K562 (cell line): ENCODE measurements at regions not wholly inside any gene's neighbourhood (a gene's known extent, or its start where the extent isn't known, plus 50 kb on each side); places are given as distances from the start of the nearest gene placed in this dataset.

Experiments
- ATAC-seq: fragments of 200-7000 bp; cut with Tn5 transposase; 3 replicates; pipeline ENCODE4 v1.9.1; 2020; ENCODE audit warnings: moderate library complexity
- BruUV-seq: library from RNA; stranded (reverse); fragments of 400-500 nt; replicated peaks from 2 replicates; lab custom pipeline; 2021; lab: Mats Ljungman, UMichigan
- CTCF ChIA-PET: fragments of 300-600 bp; formaldehyde crosslinking; extraction: SDS; loops from one replicate; lab custom pipeline; 2021; ENCODE audit warnings: low intra/inter-chr PET ratio; lab: Yijun Ruan, JAX
- POLR2A ChIA-PET: fragments of 300-600, 350-650 bp; sonication (Branson Sonifier 250); formaldehyde crosslinking; extraction: SDS; loops from one replicate; lab custom pipeline; 2021; ENCODE audit warnings: antibody characterized with exemption, inconsistent platforms; lab: Yijun Ruan, JAX
- DNase-seq, 4 experiments: peaks; one replicate each; pipeline versions ENCODE4 v3.0.0 to v3.0.0-alpha.2; 2011 to 2018; ENCODE audit warnings: low spot score in 3 of 4, mixed read lengths in 3 of 4; ENCODE audit errors: extremely low read depth in 1 of 4
- FAIRE-seq: peaks from 2 replicates; lab custom pipeline; 2011; peaks lifted over from hg19 to GRCh38; lab: Jason Lieb, UNC
- H2AFZ ChIP-seq: 2 replicates; pipeline ENCODE4 v1.6.0; 2011; ENCODE audit warnings: low read depth, low read length, control low read depth, inconsistent platforms
- H3K27ac ChIP-seq: fragments of 200-600 bp; 3 replicates; pipeline ENCODE4 v1.8.0; 2011; ENCODE audit warnings: low read depth, mild to moderate bottlenecking, control low read depth, inconsistent platforms, low read length, moderate library complexity, mixed read lengths; ENCODE audit errors: extremely low read depth
- H3K27me3 ChIP-seq, 2 experiments: fragments of 300-600 bp in 1 of 2; 2 replicates in 1 of 2; 3 replicates in 1 of 2; pipeline versions ENCODE4 v1.6.0 to v1.8.0; 2011; ENCODE audit warnings: inconsistent platforms in 2 of 2, low read length in 2 of 2, mild to moderate bottlenecking in 1 of 2, mixed read lengths in 1 of 2, moderate library complexity in 1 of 2; ENCODE audit not compliant: control insufficient read depth in 2 of 2, insufficient read depth in 2 of 2
- H3K36me3 ChIP-seq: fragments of 300-600 bp; 3 replicates; pipeline ENCODE4 v1.8.0; 2011; ENCODE audit warnings: mild to moderate bottlenecking, low read length, inconsistent platforms; ENCODE audit not compliant: control insufficient read depth, insufficient read depth
- H3K4me1 ChIP-seq, 2 experiments: fragments of 200-600 bp in 1 of 2; replicated peaks in 1 of 2; 2 replicates in 1 of 2; 3 replicates in 1 of 2; pipeline versions ENCODE4 v1.5.1 to v1.8.0; 2011; ENCODE audit warnings: inconsistent platforms in 2 of 2, low read length in 2 of 2, mild to moderate bottlenecking in 1 of 2, mixed read lengths in 1 of 2, moderate library complexity in 1 of 2; ENCODE audit not compliant: control insufficient read depth in 2 of 2, insufficient read depth in 2 of 2
- H3K4me2 ChIP-seq: 2 replicates; pipeline ENCODE4 v1.6.1; 2011; ENCODE audit warnings: low read length, control low read depth, inconsistent platforms, mixed read lengths; ENCODE audit not compliant: insufficient read depth
- H3K4me3 ChIP-seq: fragments of 200-600 bp; sonication (generic), shearing (Covaris generic); 2 replicates; pipeline ENCODE4 v1.5.1; 2016; ENCODE audit warnings: control low read depth, inconsistent platforms
- H3K79me2 ChIP-seq: fragments of 200-600 bp; 3 replicates; pipeline ENCODE4 v1.8.0; 2011; ENCODE audit warnings: low read length, inconsistent platforms; ENCODE audit not compliant: control insufficient read depth, insufficient read depth
- H3K9ac ChIP-seq, 2 experiments: 2 replicates each; pipeline versions ENCODE4 v1.6.0 to v1.6.1; 2011; ENCODE audit warnings: low read depth in 2 of 2, low read length in 2 of 2, control low read depth in 1 of 2, inconsistent platforms in 1 of 2, mild to moderate bottlenecking in 1 of 2, mixed read lengths in 1 of 2; ENCODE audit not compliant: insufficient read depth in 1 of 2
- H3K9me1 ChIP-seq: one replicate; pipeline ENCODE4 v1.6.0; 2011; ENCODE audit warnings: inconsistent platforms, mild to moderate bottlenecking, low read length, moderate library complexity; ENCODE audit not compliant: control insufficient read depth, insufficient read depth
- H3K9me3 ChIP-seq: replicated peaks from 2 replicates; pipeline ENCODE4 v1.5.1; 2011; ENCODE audit warnings: low read depth, low read length, inconsistent platforms; ENCODE audit not compliant: control insufficient read depth, insufficient read depth
- H4K20me1 ChIP-seq: replicated peaks from 2 replicates; pipeline ENCODE4 v1.6.1; 2011; ENCODE audit warnings: low read length, inconsistent platforms, mixed read lengths; ENCODE audit not compliant: control insufficient read depth, insufficient read depth
- CBFA2T3 ChIP-seq: fragments of 450-650 bp; IDR thresholded peaks from 2 replicates; pipeline ENCODE4 v1.6.1; 2017
- HMG20B ChIP-seq: fragments of 250-450 bp; sonication (Bioruptor Pico); IDR thresholded peaks from 2 replicates; pipeline ENCODE4 v1.5.0; 2021; ENCODE audit warnings: mild to moderate bottlenecking
- MTF1 ChIP-seq: fragments of 250-450 bp; sonication (Bioruptor Pico); IDR thresholded peaks from 2 replicates; pipeline ENCODE4 v1.9.0; 2021; ENCODE audit warnings: moderate library complexity, mild to moderate bottlenecking, inconsistent platforms, borderline replicate concordance
- NR1H2 ChIP-seq: sonication (generic); formaldehyde crosslinking; IDR thresholded peaks from 2 replicates; pipeline ENCODE4 v1.4.0; 2020; ENCODE audit warnings: mild to moderate bottlenecking, missing genetic modification reagents
- POLR2AphosphoS2 ChIP-seq: IDR thresholded peaks from 2 replicates; pipeline ENCODE4 v1.6.1; 2012; ENCODE audit warnings: low read length, improper control_type of control experiment
- WGBS: fragments of 100-300 bp; shearing (Covaris generic); methylation state at CpG from one replicate; pipeline ENCODE4 v1.1.6; 2016; ENCODE audit warnings: low coverage, mixed read lengths; ENCODE audit not compliant: insufficient coverage; ENCODE audit errors: missing lambda C conversion rate; 5-methylcytosine and 5-hydroxymethylcytosine counted together
- in situ Hi-C: fragments of 300-500 bp; cut with MboI; formaldehyde crosslinking; loops from 4 replicates; pipeline ENCODE4 v1.15.0; 2018; ENCODE audit warnings: inconsistent platforms, mixed read lengths
- intact Hi-C: fragments of 100-400 bp; cut with micrococcal nuclease; formaldehyde crosslinking; loops from 2 replicates; pipeline ENCODE4 v1.14.2; 2022
- TF ChIP-seq, protein P1 (sequence below): sonication (generic); formaldehyde crosslinking; IDR thresholded peaks from 2 replicates; pipeline ENCODE4 v1.4.0; 2020; ENCODE audit warnings: mild to moderate bottlenecking, missing genetic modification reagents
- TF ChIP-seq, protein P2 (sequence below): fragments of 250-450 bp; sonication (Bioruptor Pico); IDR thresholded peaks from 2 replicates; pipeline ENCODE4 v1.5.0; 2021; ENCODE audit warnings: mild to moderate bottlenecking, borderline replicate concordance
- TF ChIP-seq, protein P3 (sequence below): sonication (generic); formaldehyde crosslinking; IDR thresholded peaks from 2 replicates; pipeline ENCODE4 v1.8.1; 2022; ENCODE audit warnings: missing genetic modification reagents

DNA sequence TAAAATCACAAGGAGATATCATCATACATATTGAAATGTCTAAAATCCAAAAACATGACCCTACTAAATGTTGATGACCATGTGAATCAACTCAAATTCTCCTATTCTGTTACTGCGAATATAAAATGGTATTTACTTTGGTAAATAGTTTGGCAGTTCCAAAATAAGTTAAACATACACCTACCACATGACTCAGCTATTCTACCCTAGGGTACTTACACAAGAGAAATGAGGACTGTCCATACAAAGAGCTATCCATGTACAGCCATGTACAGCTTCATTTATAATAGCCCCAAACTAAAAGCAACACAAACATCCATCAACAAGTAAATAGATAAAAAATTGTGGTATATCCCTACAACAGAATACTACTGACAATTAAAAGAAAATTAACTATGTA lies 346.1 kb upstream of the TENM4 start:
- Histone ChIP-seq H3K9ac (no peak overlapping the region), H2AFZ (no peak overlapping the region), H3K4me3 (no peak overlapping the region), H3K4me1 (no peaks in the 10 kb centered on the region), H3K36me3 (no peaks in the 10 kb centered on the region), H3K9me1 (no peaks in the 10 kb centered on the region), H3K9me3 (no peaks in the 10 kb centered on the region), H3K4me2 (no peak overlapping the region), H3K27me3 (no peaks in the 10 kb centered on the region), H3K79me2 (no peaks in the 10 kb centered on the region), H3K27ac (no peak overlapping the region), H4K20me1 (no peaks in the 10 kb centered on the region)
- DNase-seq (no peak), ATAC-seq (no peak), FAIRE-seq (no peak)
- CTCF ChIA-PET: no interaction called here
- intact Hi-C loops: no loop called here
- TF ChIP-seq, protein P1, sequence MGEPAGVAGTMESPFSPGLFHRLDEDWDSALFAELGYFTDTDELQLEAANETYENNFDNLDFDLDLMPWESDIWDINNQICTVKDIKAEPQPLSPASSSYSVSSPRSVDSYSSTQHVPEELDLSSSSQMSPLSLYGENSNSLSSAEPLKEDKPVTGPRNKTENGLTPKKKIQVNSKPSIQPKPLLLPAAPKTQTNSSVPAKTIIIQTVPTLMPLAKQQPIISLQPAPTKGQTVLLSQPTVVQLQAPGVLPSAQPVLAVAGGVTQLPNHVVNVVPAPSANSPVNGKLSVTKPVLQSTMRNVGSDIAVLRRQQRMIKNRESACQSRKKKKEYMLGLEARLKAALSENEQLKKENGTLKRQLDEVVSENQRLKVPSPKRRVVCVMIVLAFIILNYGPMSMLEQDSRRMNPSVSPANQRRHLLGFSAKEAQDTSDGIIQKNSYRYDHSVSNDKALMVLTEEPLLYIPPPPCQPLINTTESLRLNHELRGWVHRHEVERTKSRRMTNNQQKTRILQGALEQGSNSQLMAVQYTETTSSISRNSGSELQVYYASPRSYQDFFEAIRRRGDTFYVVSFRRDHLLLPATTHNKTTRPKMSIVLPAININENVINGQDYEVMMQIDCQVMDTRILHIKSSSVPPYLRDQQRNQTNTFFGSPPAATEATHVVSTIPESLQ: no peak
- TF ChIP-seq, protein P2, sequence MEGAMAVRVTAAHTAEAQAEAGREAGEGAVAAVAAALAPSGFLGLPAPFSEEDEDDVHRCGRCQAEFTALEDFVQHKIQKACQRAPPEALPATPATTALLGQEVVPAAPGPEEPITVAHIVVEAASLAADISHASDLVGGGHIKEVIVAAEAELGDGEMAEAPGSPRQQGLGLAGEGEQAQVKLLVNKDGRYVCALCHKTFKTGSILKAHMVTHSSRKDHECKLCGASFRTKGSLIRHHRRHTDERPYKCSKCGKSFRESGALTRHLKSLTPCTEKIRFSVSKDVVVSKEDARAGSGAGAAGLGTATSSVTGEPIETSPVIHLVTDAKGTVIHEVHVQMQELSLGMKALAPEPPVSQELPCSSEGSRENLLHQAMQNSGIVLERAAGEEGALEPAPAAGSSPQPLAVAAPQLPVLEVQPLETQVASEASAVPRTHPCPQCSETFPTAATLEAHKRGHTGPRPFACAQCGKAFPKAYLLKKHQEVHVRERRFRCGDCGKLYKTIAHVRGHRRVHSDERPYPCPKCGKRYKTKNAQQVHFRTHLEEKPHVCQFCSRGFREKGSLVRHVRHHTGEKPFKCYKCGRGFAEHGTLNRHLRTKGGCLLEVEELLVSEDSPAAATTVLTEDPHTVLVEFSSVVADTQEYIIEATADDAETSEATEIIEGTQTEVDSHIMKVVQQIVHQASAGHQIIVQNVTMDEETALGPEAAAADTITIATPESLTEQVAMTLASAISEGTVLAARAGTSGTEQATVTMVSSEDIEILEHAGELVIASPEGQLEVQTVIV (CRISPR knock-in tag): no peak
- TF ChIP-seq POLR2AphosphoS2 (no peak), HMG20B (CRISPR knock-in tag) (no peak), MTF1 (CRISPR knock-in tag) (no peak), NR1H2 (CRISPR knock-in tag) (no peak), CBFA2T3 (no peak)
- TF ChIP-seq, protein P3, sequence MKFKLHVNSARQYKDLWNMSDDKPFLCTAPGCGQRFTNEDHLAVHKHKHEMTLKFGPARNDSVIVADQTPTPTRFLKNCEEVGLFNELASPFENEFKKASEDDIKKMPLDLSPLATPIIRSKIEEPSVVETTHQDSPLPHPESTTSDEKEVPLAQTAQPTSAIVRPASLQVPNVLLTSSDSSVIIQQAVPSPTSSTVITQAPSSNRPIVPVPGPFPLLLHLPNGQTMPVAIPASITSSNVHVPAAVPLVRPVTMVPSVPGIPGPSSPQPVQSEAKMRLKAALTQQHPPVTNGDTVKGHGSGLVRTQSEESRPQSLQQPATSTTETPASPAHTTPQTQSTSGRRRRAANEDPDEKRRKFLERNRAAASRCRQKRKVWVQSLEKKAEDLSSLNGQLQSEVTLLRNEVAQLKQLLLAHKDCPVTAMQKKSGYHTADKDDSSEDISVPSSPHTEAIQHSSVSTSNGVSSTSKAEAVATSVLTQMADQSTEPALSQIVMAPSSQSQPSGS: no peak
- 0% methylated on average over 1 of the region's 1 CpG for WGBS
- in situ Hi-C loops: no loop called here
- no TSS peak for BruUV-seq
- POLR2A ChIA-PET: no interaction called here
